Endothelial cell of umbilical vein (primary cell): ENCODE measurements at regions not wholly inside any gene's neighbourhood (a gene's known extent, or its start where the extent isn't known, plus 50 kb on each side); places are given as distances from the start of the nearest gene placed in this dataset.

ENCODE experiments used
- BruUV-seq: library from RNA; stranded (reverse); fragments of 400-500 nt; replicated peaks from 2 replicates; lab custom pipeline; 2021; lab: Mats Ljungman, UMichigan
- CTCF ChIA-PET: fragments of 300-600, 350-600 bp; sonication (Branson Sonifier 250); formaldehyde crosslinking; loops from one replicate; lab custom pipeline; 2021; ENCODE audit warnings: antibody characterized with exemption, inconsistent platforms; lab: Charles Lee
- POLR2A ChIA-PET: fragments of 300-600, 350-600 bp; sonication (Branson Sonifier 250); formaldehyde crosslinking; loops from one replicate; lab custom pipeline; 2021; ENCODE audit warnings: antibody characterized with exemption, inconsistent platforms; lab: Charles Lee
- DNase-seq: peaks from one replicate; pipeline ENCODE4 v3.0.0-alpha.2; 2011; ENCODE audit warnings: low read depth, low spot score
- FAIRE-seq: peaks from 2 replicates; lab custom pipeline; 2011; peaks lifted over from hg19 to GRCh38; lab: Jason Lieb, UNC
- H2AFZ ChIP-seq: 2 replicates; pipeline ENCODE4 v1.6.0; 2012; ENCODE audit warnings: low read depth, low read length, control low read depth, inconsistent platforms
- H3K27ac ChIP-seq: 2 replicates; pipeline ENCODE4 v1.5.1; 2011; ENCODE audit warnings: low read depth, mild to moderate bottlenecking, control low read depth, low read length, moderate library complexity; ENCODE audit not compliant: insufficient read depth
- H3K27me3 ChIP-seq, 2 experiments: 2 replicates each; pipeline versions ENCODE4 v1.6.0 to v1.6.1; 2011; ENCODE audit warnings: low read length in 2 of 2, mixed read lengths in 1 of 2; ENCODE audit not compliant: control insufficient read depth in 2 of 2, insufficient read depth in 2 of 2
- H3K36me3 ChIP-seq, 2 experiments: 2 replicates in 1 of 2; 3 replicates in 1 of 2; pipeline ENCODE4 v1.5.1; 2011; ENCODE audit warnings: low read length in 2 of 2, mild to moderate bottlenecking in 1 of 2, moderate library complexity in 1 of 2; ENCODE audit not compliant: control insufficient read depth in 2 of 2, insufficient read depth in 2 of 2; ENCODE audit errors: extremely low read depth in 1 of 2
- H3K4me1 ChIP-seq: 3 replicates; pipeline ENCODE4 v1.5.1; 2011; ENCODE audit warnings: mild to moderate bottlenecking, low read length; ENCODE audit not compliant: control insufficient read depth, insufficient read depth; ENCODE audit errors: extremely low read depth
- H3K4me2 ChIP-seq: 2 replicates; pipeline ENCODE4 v1.6.1; 2011; ENCODE audit warnings: low read length, control low read depth, mixed read lengths; ENCODE audit not compliant: insufficient read depth
- H3K4me3 ChIP-seq, 3 experiments: fragments of 200-600 bp in 1 of 3; sonication (generic), shearing (Covaris generic) in 1 of 3; replicated peaks in 1 of 3; 2 replicates each; pipeline ENCODE4 v1.5.1; 2011 to 2016; ENCODE audit warnings: control low read depth in 3 of 3, low read length in 3 of 3, mild to moderate bottlenecking in 2 of 3, inconsistent platforms in 1 of 3, low read depth in 1 of 3, moderate library complexity in 1 of 3; ENCODE audit not compliant: insufficient read depth in 1 of 3
- H3K79me2 ChIP-seq: 2 replicates; pipeline ENCODE4 v1.6.0; 2012; ENCODE audit warnings: low read length, inconsistent platforms; ENCODE audit not compliant: control insufficient read depth, insufficient read depth
- H3K9ac ChIP-seq: replicated peaks from 2 replicates; pipeline ENCODE3; 2011; ENCODE audit warnings: low read length, control low read depth; ENCODE audit not compliant: insufficient read depth; ENCODE audit errors: extremely low read depth
- H3K9me1 ChIP-seq: replicated peaks from 3 replicates; pipeline ENCODE4 v1.6.0; 2011; ENCODE audit warnings: mild to moderate bottlenecking, low read length; ENCODE audit not compliant: control insufficient read depth, insufficient read depth; ENCODE audit errors: extremely low read depth
- H3K9me3 ChIP-seq: replicated peaks from 2 replicates; pipeline ENCODE4 v1.5.1; 2012; ENCODE audit warnings: low read length, inconsistent platforms; ENCODE audit not compliant: control insufficient read depth, insufficient read depth
- H4K20me1 ChIP-seq: replicated peaks from 2 replicates; pipeline ENCODE3; 2011; ENCODE audit warnings: mild to moderate bottlenecking, low read length; ENCODE audit not compliant: control insufficient read depth, insufficient read depth; ENCODE audit errors: extremely low read depth
- CTCF ChIP-seq, 2 donors: IDR thresholded peaks; 1 replicate in 1 of 2; 2 replicates in 1 of 2; pipeline ENCODE4 v1.5.1; 2011; ENCODE audit warnings: low read length in 2 of 2, mild to moderate bottlenecking in 2 of 2, moderate library complexity in 2 of 2, control low read depth in 1 of 2, inconsistent platforms in 1 of 2, low read depth in 1 of 2; ENCODE audit not compliant: insufficient read depth in 1 of 2; ENCODE audit errors: extremely low read depth in 1 of 2
- EZH2 ChIP-seq: IDR thresholded peaks from 2 replicates; pipeline ENCODE4 v1.6.1; 2012; ENCODE audit warnings: borderline replicate concordance, low read depth, mild to moderate bottlenecking, moderate library complexity, low read length, inconsistent platforms; ENCODE audit not compliant: severe bottlenecking
- FOS ChIP-seq: IDR thresholded peaks from 2 replicates; pipeline ENCODE4 v1.6.1; 2011; ENCODE audit warnings: mild to moderate bottlenecking, low read length, moderate library complexity, borderline replicate concordance; ENCODE audit not compliant: insufficient read depth
- GATA2 ChIP-seq: IDR thresholded peaks from 2 replicates; pipeline ENCODE4 v1.7.0; 2011; ENCODE audit warnings: low read depth, mild to moderate bottlenecking, moderate library complexity, mixed read lengths, low read length; ENCODE audit not compliant: insufficient read length, insufficient read depth
- JUN ChIP-seq: IDR thresholded peaks from 2 replicates; pipeline ENCODE4 v1.6.1; 2011; ENCODE audit warnings: borderline replicate concordance, low read depth; ENCODE audit not compliant: insufficient read length, insufficient read depth
- MAX ChIP-seq: IDR thresholded peaks from 2 replicates; pipeline ENCODE4 v1.6.1; 2011; ENCODE audit not compliant: insufficient read depth, insufficient read length
- MYC ChIP-seq: IDR thresholded peaks from one replicate; pipeline ENCODE4 v1.6.1; 2011; ENCODE audit warnings: mild to moderate bottlenecking, low read depth, low read length
- POLR2A ChIP-seq: IDR thresholded peaks from 2 replicates; pipeline ENCODE4 v1.6.1; 2012; ENCODE audit warnings: low read depth, mild to moderate bottlenecking, control low read depth, low read length
- POLR2AphosphoS5 ChIP-seq: IDR thresholded peaks from 2 replicates; pipeline ENCODE4 v1.6.1; 2012; ENCODE audit warnings: low read depth, mild to moderate bottlenecking, control low read depth, low read length, moderate library complexity; ENCODE audit not compliant: insufficient read depth
- dilution Hi-C: fragments of 300-500 bp; cut with MboI; formaldehyde crosslinking; loops from one replicate; pipeline ENCODE4 v1.15.0; 2019; ENCODE audit warnings: low sequenced_read_pairs; ENCODE audit not compliant: extremely low pct_ligation_motif_present
- intact Hi-C: fragments of 100-400 bp; cut with micrococcal nuclease; formaldehyde crosslinking; loops from one replicate; pipeline ENCODE4 v1.10.0; 2022

GRCh38 chr9:2939368-2939767, 95.5 kb upstream of the PUM3 start:
- Histone ChIP-seq H3K79me2 (no peaks in the 10 kb centered on the region), H3K27me3 (no peaks in the 10 kb centered on the region), H3K36me3 (no peaks in the 10 kb centered on the region), H3K4me1 (no peaks in the 10 kb centered on the region), H3K9ac (no peak overlapping the region), H3K27ac (no peak overlapping the region), H3K4me3 (no peak overlapping the region), H2AFZ (no peak overlapping the region), H3K9me1 (no peaks in the 10 kb centered on the region), H3K4me2 (no peak overlapping the region), H4K20me1 (no peaks in the 10 kb centered on the region), H3K9me3 (no peaks in the 10 kb centered on the region)
- ChIA-PET POLR2A (no interaction called here), CTCF (no interaction called here)
- TF ChIP-seq POLR2AphosphoS5: no peak
- no peak for TF ChIP-seq FOS
- TF ChIP-seq JUN: no peak
- TF ChIP-seq GATA2: no peak
- TF ChIP-seq CTCF (IDR thresholded peaks at IDR 0.05; ENCODE audit: extremely low read depth in 1 of 2, insufficient read depth in 1 of 2, low read depth in 1 of 2, low read length in 2 of 2): no peak
- no peak for TF ChIP-seq MAX
- TF ChIP-seq EZH2: no peak
- TF ChIP-seq MYC: no peak
- TF ChIP-seq POLR2A: no peak
- FAIRE-seq: no peak
- no TSS peak for BruUV-seq
- dilution Hi-C loops (no loop called here), intact Hi-C loops (loop anchor here (10.0 kb wide), 1 partner anchor 65 kb away; no protein-coding TSS in a partner anchor)
- no peak for DNase-seq
